Kidney (tissue), 13 donors: ENCODE measurements at regions not wholly inside any gene's neighbourhood (a gene's known extent, or its start where the extent isn't known, plus 50 kb on each side); places are given as distances from the start of the nearest gene placed in this dataset.

Source experiments
- DNase-seq, 5 donors: peaks; one replicate each; pipeline ENCODE4 v3.0.0-alpha.2; 2013 to 2020
- FAIRE-seq: peaks from 2 replicates; lab custom pipeline; 2012; peaks lifted over from hg19 to GRCh38; lab: Jason Lieb, UNC
- H3K27ac ChIP-seq, 2 donors: one replicate each; pipeline ENCODE4 v1.7.0; 2013; ENCODE audit warnings: low read depth in 2 of 2, low read length in 2 of 2, inconsistent platforms in 1 of 2
- H3K27me3 ChIP-seq: one replicate; pipeline ENCODE4 v1.7.1; 2013; ENCODE audit warnings: low read length, inconsistent platforms; ENCODE audit not compliant: control insufficient read depth, insufficient read depth
- H3K36me3 ChIP-seq, 3 donors: one replicate each; pipeline versions ENCODE4 v1.7.0 to v1.7.1; 2013; ENCODE audit warnings: low read length in 3 of 3, control low read depth in 1 of 3, inconsistent platforms in 1 of 3; ENCODE audit not compliant: insufficient read depth in 3 of 3, control insufficient read depth in 2 of 3
- H3K4me1 ChIP-seq, 3 donors: one replicate each; pipeline versions ENCODE4 v1.7.0 to v1.7.1; 2013; ENCODE audit warnings: low read length in 3 of 3, inconsistent platforms in 1 of 3, low read depth in 1 of 3; ENCODE audit not compliant: control insufficient read depth in 2 of 3, insufficient read depth in 2 of 3
- H3K4me3 ChIP-seq, 3 donors: one replicate each; pipeline versions ENCODE4 v1.7.0 to v1.8.1; 2013; ENCODE audit warnings: low read length in 3 of 3, control low read depth in 1 of 3, inconsistent platforms in 1 of 3
- H3K9ac ChIP-seq, 3 donors: one replicate each; pipeline versions ENCODE4 v1.7.0 to v1.7.1; 2013; ENCODE audit warnings: low read length in 3 of 3, control low read depth in 1 of 3, inconsistent platforms in 1 of 3
- H3K9me3 ChIP-seq, 3 donors: one replicate each; pipeline versions ENCODE4 v1.7.0 to v1.7.1; 2013; ENCODE audit warnings: low read length in 3 of 3, control low read depth in 1 of 3, inconsistent platforms in 1 of 3; ENCODE audit not compliant: control insufficient read depth in 2 of 3, insufficient read depth in 1 of 3
- CTCF ChIP-seq: IDR thresholded peaks from 3 replicates; pipeline ENCODE4 v1.5.1; 2012; ENCODE audit warnings: mild to moderate bottlenecking, moderate library complexity, borderline replicate concordance; ENCODE audit not compliant: insufficient read depth; ENCODE audit errors: extremely low read depth
- intact Hi-C: fragments of 100-400 bp; cut with DNase I; formaldehyde crosslinking; loops from one replicate; pipeline ENCODE4 v1.11.1; 2022
- donor health status: control.
- donor health status: control.
- donor health status: control.
- donor health status: control.
- donor health status: control.
- donor health status: DM: yes; HTN: yes; CAD: no.
- donor health status: Normal renal cell carcinoma (clear cell type).

GRCh38 chr9:129234491-129234890 lies 56.4 kb upstream of the IER5L start:
- Histone ChIP-seq H3K36me3 (no peaks in the 10 kb centered on the region), H3K27me3 (no peaks in the 10 kb centered on the region), H3K27ac (no peak overlapping the region)

GRCh38 chr9:129232839-129233591 lies 55.0 kb upstream of the IER5L start:
- Histone ChIP-seq H3K27me3 (no peaks in the 10 kb centered on the region), H3K9ac (no peak overlapping the region), H3K4me3 (no peak overlapping the region), H3K36me3 (no peaks in the 10 kb centered on the region), H3K4me1 (no peaks in the 10 kb centered on the region), H3K9me3 (peaks cover 0 to 11% (median 2%) of the 10 kb centered on the region in 3 donors), H3K27ac (no peak overlapping the region)
- DNase-seq (no peak), FAIRE-seq (no peak)
- no peak for TF ChIP-seq CTCF
- intact Hi-C loops: no loop called here

More at GRCh38 chr9:129234491-129234890, 56.4 kb upstream of the IER5L start:
- no peak overlapping the region for H3K9ac ChIP-seq
- peaks cover 0 to 11% (median 2%) of the 10 kb centered on the region in 3 donors for H3K9me3 ChIP-seq
- H3K4me1 ChIP-seq: no peaks in the 10 kb centered on the region
- intact Hi-C loops: no loop called here
- peak in 1 of 5 donors; percentile 35 for DNase-seq
- TF ChIP-seq CTCF: no peak
- no peak for FAIRE-seq
- no peak overlapping the region for H3K4me3 ChIP-seq

GRCh38 chr9:129231759-129232158 lies 53.7 kb upstream of the IER5L start:
- TF ChIP-seq CTCF: no peak
- H3K9me3 ChIP-seq: peaks cover 0 to 11% (median 2%) of the 10 kb centered on the region in 3 donors
- DNase-seq (peak in 1 of 5 donors; percentile 52), FAIRE-seq (no peak)
- intact Hi-C loops: no loop called here
- no peaks in the 10 kb centered on the region for H3K36me3 ChIP-seq
- no peak overlapping the region for H3K9ac ChIP-seq
- no peak overlapping the region for H3K4me3 ChIP-seq
- no peaks in the 10 kb centered on the region for H3K4me1 ChIP-seq
- H3K27ac ChIP-seq: no peak overlapping the region
- no peaks in the 10 kb centered on the region for H3K27me3 ChIP-seq
